Endothelial cell of umbilical vein (primary cell): ENCODE measurements at regions not wholly inside any gene's neighbourhood (a gene's known extent, or its start where the extent isn't known, plus 50 kb on each side); places are given as distances from the start of the nearest gene placed in this dataset.

Experiments used
- CTCF ChIP-seq, 2 donors: IDR thresholded peaks; 1 replicate in 1 of 2; 2 replicates in 1 of 2; pipeline ENCODE4 v1.5.1; 2011; ENCODE audit warnings: low read length in 2 of 2, mild to moderate bottlenecking in 2 of 2, moderate library complexity in 2 of 2, control low read depth in 1 of 2, inconsistent platforms in 1 of 2, low read depth in 1 of 2; ENCODE audit not compliant: insufficient read depth in 1 of 2; ENCODE audit errors: extremely low read depth in 1 of 2
- EZH2 ChIP-seq: IDR thresholded peaks from 2 replicates; pipeline ENCODE4 v1.6.1; 2012; ENCODE audit warnings: borderline replicate concordance, low read depth, mild to moderate bottlenecking, moderate library complexity, low read length, inconsistent platforms; ENCODE audit not compliant: severe bottlenecking
- MAX ChIP-seq: IDR thresholded peaks from 2 replicates; pipeline ENCODE4 v1.6.1; 2011; ENCODE audit not compliant: insufficient read depth, insufficient read length
- POLR2A ChIP-seq: IDR thresholded peaks from 2 replicates; pipeline ENCODE4 v1.6.1; 2012; ENCODE audit warnings: low read depth, mild to moderate bottlenecking, control low read depth, low read length
- POLR2AphosphoS5 ChIP-seq: IDR thresholded peaks from 2 replicates; pipeline ENCODE4 v1.6.1; 2012; ENCODE audit warnings: low read depth, mild to moderate bottlenecking, control low read depth, low read length, moderate library complexity; ENCODE audit not compliant: insufficient read depth

- TF ChIP-seq CTCF (IDR thresholded peaks at IDR 0.05; ENCODE audit: extremely low read depth in 1 of 2, insufficient read depth in 1 of 2, low read depth in 1 of 2, low read length in 2 of 2) (no peak), EZH2 (no peak), POLR2A (no peak), POLR2AphosphoS5 (no peak), MAX (no peak)
These were observed 107.9 kb upstream of the NAP1L1 start for GRCh38 chr12:76192416-76192815.
